ENCODE measurements at regions not wholly inside any gene's neighbourhood (a gene's known extent, or its start where the extent isn't known, plus 50 kb on each side); places are given as distances from the start of the nearest gene placed in this dataset.
"Not testable (repeated sequence)": the region's sequence is repeated elsewhere in the genome, so short reads cannot be mapped to it uniquely, and the experiment has no call there.

DNA sequence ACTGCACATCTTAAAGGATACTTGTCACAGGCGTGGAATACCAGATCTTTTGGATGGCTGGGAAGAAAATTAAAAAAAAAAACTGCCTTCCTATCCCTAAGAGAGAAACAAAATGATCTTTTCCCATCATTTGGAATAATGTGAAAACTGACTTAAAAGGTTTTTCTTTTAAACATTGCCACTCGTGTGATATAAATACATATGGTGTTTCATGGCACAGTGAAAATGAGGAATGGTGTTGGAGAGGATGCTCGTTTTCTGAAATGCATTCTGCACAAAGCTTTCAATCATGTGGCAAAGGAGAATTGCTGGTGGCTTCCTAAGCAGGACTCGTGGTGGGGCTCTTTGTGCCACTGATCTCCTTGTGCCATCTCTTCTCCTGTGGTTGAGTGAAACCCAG, 74.9 kb upstream of the LRRC4C start:
- no peak for DNase-seq (ENCODE audit: low read depth)
- TF ChIP-seq, protein P1, sequence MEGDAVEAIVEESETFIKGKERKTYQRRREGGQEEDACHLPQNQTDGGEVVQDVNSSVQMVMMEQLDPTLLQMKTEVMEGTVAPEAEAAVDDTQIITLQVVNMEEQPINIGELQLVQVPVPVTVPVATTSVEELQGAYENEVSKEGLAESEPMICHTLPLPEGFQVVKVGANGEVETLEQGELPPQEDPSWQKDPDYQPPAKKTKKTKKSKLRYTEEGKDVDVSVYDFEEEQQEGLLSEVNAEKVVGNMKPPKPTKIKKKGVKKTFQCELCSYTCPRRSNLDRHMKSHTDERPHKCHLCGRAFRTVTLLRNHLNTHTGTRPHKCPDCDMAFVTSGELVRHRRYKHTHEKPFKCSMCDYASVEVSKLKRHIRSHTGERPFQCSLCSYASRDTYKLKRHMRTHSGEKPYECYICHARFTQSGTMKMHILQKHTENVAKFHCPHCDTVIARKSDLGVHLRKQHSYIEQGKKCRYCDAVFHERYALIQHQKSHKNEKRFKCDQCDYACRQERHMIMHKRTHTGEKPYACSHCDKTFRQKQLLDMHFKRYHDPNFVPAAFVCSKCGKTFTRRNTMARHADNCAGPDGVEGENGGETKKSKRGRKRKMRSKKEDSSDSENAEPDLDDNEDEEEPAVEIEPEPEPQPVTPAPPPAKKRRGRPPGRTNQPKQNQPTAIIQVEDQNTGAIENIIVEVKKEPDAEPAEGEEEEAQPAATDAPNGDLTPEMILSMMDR (IDR thresholded peaks at IDR 0.05; ENCODE audit: control insufficient read depth, insufficient read depth, low read depth, low read length, missing control alignments): no peak
- no peak overlapping the region for H3K4me3 ChIP-seq (ENCODE audit: control insufficient read depth, low read depth, low read length)

DNA sequence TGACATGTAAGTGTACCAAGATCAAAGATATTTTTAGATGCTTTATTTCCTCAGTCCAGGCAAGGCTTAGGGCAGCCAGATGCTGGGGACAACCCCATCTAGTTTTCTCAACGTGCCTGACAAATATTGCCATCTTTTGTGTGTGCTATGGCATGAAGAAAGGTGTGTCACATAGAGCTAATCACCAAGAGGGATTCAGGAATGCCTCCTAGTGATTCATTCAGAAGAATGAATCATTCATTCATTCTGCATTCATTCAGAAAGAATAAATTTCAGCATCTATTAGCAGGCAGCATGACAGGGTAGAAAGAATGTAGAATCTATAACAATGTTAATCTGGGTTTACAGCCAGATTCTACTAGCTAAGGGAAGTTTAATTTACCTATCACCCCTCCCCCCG, 75.4 kb upstream of the LRRC4C start:
- no peak overlapping the region for H3K4me3 ChIP-seq (ENCODE audit: control insufficient read depth, low read depth, low read length)
- TF ChIP-seq, protein P1 (IDR thresholded peaks at IDR 0.05; ENCODE audit: control insufficient read depth, insufficient read depth, low read depth, low read length, missing control alignments): no peak
- no peak for DNase-seq (ENCODE audit: low read depth)

DNA sequence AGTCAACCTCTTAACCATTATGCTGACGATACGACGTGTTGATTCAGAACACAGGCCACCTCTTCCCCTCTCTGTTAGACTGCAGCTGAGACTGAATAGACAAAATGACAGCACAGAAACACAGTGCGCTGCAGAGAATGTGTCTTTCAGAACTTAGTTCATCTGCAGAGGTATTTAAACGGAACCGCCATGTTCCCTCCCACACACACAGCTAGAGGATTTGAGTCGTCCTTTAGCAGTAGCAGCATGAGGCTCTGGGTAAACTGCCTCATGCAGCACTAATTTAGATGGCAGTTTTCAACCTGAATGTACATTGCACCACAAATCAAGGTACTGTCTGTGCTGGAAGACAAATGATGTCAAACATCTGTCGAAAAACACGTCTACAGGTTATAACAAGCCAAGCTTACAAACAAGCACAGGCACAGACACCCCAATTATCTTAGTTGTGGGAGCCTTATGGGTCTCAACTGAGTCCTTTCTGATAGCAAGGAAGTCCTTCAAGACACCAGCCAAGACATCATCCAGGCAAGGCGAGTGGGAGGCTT, 76.6 kb upstream of the LRRC4C start:
- DNase-seq (ENCODE audit: low read depth): no peak
- TF ChIP-seq, protein P1 (IDR thresholded peaks at IDR 0.05; ENCODE audit: control insufficient read depth, insufficient read depth, low read depth, low read length, missing control alignments): no peak
- no peak overlapping the region for H3K4me3 ChIP-seq (ENCODE audit: control insufficient read depth, low read depth, low read length)

DNA sequence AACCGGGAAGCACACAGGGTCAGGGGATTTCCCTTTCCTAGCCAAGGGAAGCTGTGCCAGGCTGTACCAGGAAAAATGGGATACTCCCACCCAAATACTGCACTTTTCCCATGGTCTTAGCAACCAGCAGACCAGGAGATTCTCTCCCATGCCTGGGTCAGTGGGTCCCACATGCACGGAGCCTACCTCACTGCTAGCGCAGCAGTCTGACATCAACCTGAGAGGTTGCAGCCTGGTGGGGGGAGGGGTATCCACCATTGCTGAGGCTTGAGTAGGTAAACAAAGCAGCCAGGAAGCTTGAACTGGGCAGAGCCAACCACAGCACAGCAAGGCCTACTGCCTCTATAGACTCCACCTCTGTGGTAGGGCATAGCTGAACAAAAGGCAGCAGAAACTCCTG, 85.5 kb upstream of the LRRC4C start:
- H3K4me3 ChIP-seq (ENCODE audit: control insufficient read depth, low read depth, low read length); DNase-seq (ENCODE audit: low read depth): not testable (repeated sequence)

DNA sequence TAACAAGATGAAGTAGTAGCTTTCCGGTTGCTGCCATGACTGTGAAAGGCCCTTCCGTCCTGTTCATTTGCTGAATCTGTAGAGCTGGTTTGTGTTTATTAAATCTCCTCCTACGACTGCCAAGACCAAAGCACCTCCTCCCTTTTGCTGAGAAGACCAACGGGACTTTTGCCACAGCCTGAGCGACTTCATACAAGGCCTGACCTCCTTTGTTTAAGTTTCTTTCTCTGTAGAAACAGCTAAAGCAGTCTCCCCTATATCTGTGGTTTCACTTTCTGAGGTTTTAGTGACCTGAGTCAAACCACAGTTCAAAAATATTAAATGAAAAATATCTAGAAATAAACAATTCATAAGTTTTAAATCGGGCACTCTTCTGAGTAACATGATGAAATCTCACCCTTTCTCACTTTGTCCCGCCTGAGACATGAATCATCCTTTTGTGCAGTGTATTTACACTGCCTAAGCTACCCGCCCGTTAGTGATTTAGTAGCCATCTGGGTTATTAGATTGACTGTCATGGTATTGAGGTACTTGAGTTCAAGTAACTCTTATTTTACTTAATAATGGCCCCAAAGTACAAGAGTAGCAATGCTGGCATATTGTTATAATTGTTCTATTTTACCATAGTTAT, 119.1 kb upstream of the LRRC4C start:
- TF ChIP-seq, protein P1 (IDR thresholded peaks at IDR 0.05; ENCODE audit: control insufficient read depth, insufficient read depth, low read depth, low read length, missing control alignments): no peak
- DNase-seq (ENCODE audit: low read depth): no peak
- no peak overlapping the region for H3K4me3 ChIP-seq (ENCODE audit: control insufficient read depth, low read depth, low read length)

DNA sequence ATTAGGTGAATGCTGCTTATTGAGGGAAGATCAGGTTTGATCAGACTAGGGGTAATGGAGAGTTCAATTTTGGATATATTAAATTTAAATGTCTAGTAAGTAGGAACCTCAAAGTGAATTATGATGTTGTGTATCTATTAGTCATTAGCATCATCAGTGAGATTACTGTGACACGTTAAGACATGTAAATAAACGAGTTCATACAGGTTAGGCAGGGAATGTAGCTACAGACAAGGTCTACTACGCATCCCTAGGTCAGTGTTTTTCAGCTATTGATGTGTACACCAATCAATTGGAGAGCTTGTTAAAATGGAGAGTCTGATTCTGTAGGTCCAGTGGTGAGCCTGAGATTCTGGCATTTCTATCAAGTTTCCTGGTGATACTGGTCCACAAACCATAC, 120.1 kb upstream of the LRRC4C start:
- DNase-seq (ENCODE audit: low read depth): no peak
- TF ChIP-seq, protein P1 (IDR thresholded peaks at IDR 0.05; ENCODE audit: control insufficient read depth, insufficient read depth, low read depth, low read length, missing control alignments): no peak
- no peak overlapping the region for H3K4me3 ChIP-seq (ENCODE audit: control insufficient read depth, low read depth, low read length)

DNA sequence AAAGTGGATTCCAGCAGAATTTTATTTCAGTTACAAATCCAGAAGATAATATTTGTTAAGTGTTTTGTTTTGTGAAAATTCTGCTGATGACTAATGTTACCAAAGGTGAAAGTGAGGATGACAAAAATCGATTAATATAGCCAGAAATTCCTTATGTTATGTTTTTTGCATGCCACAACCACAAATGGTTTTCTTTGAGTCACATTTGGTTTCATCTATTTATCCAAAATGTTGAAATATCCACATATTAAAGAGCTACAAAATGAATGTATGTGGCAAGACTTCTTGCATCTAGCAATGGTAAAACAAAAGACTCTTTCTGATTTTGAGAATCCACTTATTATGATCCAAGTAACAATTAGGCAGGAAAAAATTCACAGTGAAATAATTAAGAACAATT, 150.1 kb upstream of the LRRC4C start:
- no peak for DNase-seq (ENCODE audit: low read depth)
- no peak overlapping the region for H3K4me3 ChIP-seq (ENCODE audit: control insufficient read depth, low read depth, low read length)
- TF ChIP-seq, protein P1 (IDR thresholded peaks at IDR 0.05; ENCODE audit: control insufficient read depth, insufficient read depth, low read depth, low read length, missing control alignments): no peak

Measured in AG09309 (cell line).